D721Med (cell line): ENCODE measurements at regions not wholly inside any gene's neighbourhood (a gene's known extent, or its start where the extent isn't known, plus 50 kb on each side); places are given as distances from the start of the nearest gene placed in this dataset.

Experiments
- DNase-seq: peaks from one replicate; pipeline ENCODE4 v3.0.0; 2011; ENCODE audit warnings: low spot score; ENCODE audit not compliant: insufficient read length
- FAIRE-seq: peaks from 2 replicates; lab custom pipeline; 2011; peaks lifted over from hg19 to GRCh38; lab: Jason Lieb, UNC
- TF ChIP-seq, protein P1 (sequence below): IDR thresholded peaks from 2 replicates; pipeline ENCODE4 v1.5.1; 2012; ENCODE audit warnings: mild to moderate bottlenecking, control low read depth; ENCODE audit not compliant: insufficient read depth; ENCODE audit errors: missing control alignments

DNA sequence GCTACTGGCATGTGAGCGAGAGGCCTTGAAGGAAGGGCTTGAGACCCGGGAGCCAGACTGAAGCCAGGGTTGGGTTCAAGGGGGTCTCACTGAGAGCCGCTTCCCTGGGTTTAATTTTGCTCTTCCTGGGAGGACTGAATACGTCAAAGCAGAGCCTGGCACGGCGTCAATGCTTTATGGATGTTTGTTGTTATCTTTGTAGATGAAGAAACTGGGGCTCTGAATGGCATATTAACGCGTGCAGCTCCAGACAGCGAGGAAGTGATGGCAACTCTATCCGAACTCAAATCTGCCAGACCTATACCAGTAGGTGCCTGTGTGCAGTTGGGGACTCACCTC lies 152.8 kb upstream of the PARP11 start:
- TF ChIP-seq, protein P1, sequence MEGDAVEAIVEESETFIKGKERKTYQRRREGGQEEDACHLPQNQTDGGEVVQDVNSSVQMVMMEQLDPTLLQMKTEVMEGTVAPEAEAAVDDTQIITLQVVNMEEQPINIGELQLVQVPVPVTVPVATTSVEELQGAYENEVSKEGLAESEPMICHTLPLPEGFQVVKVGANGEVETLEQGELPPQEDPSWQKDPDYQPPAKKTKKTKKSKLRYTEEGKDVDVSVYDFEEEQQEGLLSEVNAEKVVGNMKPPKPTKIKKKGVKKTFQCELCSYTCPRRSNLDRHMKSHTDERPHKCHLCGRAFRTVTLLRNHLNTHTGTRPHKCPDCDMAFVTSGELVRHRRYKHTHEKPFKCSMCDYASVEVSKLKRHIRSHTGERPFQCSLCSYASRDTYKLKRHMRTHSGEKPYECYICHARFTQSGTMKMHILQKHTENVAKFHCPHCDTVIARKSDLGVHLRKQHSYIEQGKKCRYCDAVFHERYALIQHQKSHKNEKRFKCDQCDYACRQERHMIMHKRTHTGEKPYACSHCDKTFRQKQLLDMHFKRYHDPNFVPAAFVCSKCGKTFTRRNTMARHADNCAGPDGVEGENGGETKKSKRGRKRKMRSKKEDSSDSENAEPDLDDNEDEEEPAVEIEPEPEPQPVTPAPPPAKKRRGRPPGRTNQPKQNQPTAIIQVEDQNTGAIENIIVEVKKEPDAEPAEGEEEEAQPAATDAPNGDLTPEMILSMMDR = no peak
- FAIRE-seq (no peak), DNase-seq (no peak)

DNA sequence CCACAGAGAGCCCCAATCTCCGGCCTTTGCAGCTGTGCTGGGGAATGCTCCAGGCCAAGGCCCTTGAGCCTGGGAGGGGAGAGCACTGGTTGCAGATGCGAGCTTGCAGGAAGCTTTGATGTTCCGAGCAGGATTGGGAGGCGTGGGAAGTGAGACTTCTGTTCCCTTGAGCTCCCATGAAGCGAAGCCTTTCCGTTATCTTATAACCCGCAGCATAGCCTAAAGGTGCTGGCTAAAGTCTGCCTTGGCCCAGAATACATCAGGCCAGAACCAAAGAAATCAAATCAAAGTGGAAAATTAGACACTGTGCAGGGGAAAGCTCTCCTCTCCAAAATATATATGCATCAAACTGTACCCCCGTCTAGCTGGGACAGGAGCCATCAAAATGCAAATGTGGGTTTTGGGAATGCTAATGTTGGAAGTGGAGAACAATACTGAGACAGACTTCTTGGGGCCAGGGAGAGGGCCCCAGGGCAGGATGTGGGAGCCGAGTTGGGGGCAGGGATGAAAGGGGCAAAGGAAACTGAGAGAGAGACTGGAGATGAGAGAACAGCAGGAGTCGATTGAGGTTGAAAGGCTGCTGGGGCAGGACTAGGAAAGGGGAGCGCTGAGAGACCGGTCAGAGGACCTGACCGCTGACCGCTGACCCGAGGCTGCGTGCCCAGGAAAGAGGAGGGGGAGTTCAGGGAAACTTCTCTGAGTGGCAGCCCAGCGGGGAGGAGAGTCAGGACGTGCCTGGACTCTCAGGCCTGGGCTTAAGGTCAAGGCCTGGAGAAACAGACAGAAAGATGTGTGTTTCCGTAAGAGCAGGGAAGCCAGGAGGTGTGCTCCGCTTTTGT lies 152.2 kb upstream of the PARP11 start:
- TF ChIP-seq, protein P1 = no peak
- no peak for FAIRE-seq
- no peak for DNase-seq

DNA sequence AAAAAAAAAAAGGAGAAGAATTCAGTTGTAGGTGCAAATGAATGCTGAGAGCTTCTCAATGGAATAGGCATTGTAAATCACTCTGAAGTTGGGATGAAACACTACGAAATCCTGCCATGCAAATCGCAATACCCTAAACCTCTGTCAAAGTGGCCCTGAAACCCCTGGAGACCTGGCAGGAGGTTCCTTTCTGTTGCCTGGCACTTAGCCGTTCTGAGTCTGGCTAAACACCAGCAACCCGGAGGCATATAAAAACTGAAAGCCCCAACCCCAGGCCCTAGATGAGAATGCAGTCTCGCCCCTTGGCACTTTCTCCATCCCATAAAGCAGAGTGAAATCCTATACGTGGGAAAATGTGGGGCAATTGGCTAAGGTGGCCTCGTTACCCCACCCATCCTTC lies 151.5 kb upstream of the PARP11 start:
- FAIRE-seq (no peak), DNase-seq (no peak)
- TF ChIP-seq, protein P1 = no peak

DNA sequence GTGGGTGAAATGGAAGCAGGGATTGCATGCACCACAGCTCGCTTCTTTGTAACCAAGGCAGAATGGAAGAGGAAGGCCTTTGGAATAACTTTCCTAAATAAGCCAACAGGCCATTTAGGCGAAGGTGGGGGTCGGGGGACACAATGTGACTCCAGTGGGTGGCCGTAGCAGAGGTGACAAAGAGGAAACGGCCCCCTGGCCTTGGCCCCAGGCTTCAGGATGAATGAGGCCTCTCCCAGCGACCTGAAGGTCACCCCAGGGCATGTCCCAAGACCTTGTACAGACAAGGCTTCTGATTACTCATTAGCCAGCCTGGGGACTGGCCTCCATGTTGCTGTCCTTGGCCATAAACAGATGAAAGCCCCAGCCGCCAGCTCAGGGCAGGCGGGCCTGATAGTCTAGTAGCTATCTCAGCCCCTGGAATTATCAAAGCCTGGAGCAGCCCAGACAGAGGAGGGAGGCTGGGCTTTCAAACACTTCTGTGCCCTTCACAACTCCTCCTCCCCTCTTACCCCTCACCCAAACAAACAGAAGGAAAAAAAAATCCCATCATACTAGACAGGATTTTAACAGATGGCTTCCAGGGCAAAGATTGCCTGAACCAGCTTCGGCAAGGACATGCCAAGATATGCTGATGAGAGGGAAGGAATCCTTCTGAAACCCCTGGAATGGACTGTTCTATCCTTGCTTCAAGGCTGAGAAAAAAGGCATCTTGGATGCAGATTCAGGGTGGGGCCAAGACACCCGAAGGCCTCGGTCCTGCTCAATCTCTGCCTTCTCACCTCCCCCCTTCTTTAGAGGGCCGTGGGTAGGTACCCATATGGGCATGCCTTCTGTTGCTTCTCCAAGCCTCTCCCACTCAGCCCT lies 142.3 kb upstream of the PARP11 start:
- TF ChIP-seq, protein P1 = no peak
- DNase-seq (no peak), FAIRE-seq (no peak)

DNA sequence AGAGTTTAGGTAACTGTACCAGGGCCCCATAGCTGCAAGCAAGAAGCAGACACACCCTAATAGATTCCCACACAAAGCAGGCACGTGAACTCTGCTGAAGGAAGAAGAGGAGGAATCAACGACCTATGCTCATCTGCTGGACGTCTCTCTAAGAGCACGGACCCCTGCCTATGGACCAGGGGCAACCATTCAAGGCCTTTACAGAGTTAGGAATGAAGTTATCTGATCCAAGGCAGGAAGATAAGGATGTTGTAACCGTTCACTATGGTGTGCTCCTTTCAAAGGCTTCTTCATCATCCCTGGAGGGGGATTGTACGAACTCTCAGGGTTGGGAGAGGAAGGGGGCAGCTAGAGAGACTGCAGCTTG lies 141.6 kb upstream of the PARP11 start:
- no peak for DNase-seq
- TF ChIP-seq, protein P1 = no peak
- FAIRE-seq = no peak

DNA sequence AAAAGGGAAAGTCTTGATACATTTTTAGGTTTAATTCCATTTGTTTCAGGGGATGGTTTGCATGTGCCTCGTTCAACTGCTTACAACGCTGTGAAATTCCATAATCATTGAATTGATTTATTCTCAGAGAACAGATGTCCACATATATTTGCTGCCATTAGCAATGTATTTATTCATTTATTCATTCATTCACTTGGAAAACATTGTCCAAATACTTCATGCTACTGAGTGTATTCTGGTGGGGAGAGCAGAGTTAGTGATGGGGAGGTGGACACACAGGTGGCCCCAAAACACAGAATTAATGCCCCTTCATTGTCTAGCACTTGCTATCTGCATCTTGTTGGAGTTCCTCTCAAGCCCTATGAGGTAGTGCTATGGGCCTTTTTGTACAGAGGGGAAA lies 141.2 kb upstream of the PARP11 start:
- no peak for FAIRE-seq
- no peak for DNase-seq

More for the DNA sequence above, 141.2 kb upstream of the PARP11 start:
- TF ChIP-seq, protein P1 = no peak
